HG03439 (cell line): ENCODE measurements at regions not wholly inside any gene's neighbourhood (a gene's known extent, or its start where the extent isn't known, plus 50 kb on each side); places are given as distances from the start of the nearest gene placed in this dataset.

Source experiments
- ATAC-seq: cut with Tn5 transposase; IDR thresholded peaks from one replicate; pipeline ENCODE4 v1.9.1; 2021; ENCODE audit warnings: mild to moderate bottlenecking, moderate library complexity; ENCODE audit not compliant: unreplicated experiment

GRCh38 chr10:94085766-94086437, 92.2 kb downstream of the PLCE1 start:
- no peak for ATAC-seq

- ATAC-seq = no peak
These were observed 95.2 kb downstream of the PLCE1 start for GRCh38 chr10:94088926-94089381.

GRCh38 chr10:94091649-94092048, 97.9 kb downstream of the PLCE1 start:
- ATAC-seq = no peak

- ATAC-seq = no peak
These were observed 99.1 kb downstream of the PLCE1 start for GRCh38 chr10:94092848-94093247.

- ATAC-seq = no peak
These were observed 99.7 kb downstream of the PLCE1 start for GRCh38 chr10:94093286-94093905.

- no peak for ATAC-seq
These were observed 100.8 kb downstream of the PLCE1 start for GRCh38 chr10:94094540-94094939.

GRCh38 chr10:94097656-94098055, 103.9 kb downstream of the PLCE1 start:
- ATAC-seq = no peak

GRCh38 chr10:94098896-94099295, 105.2 kb downstream of the PLCE1 start:
- no peak for ATAC-seq

- ATAC-seq = no peak
These were observed 108.2 kb downstream of the PLCE1 start for GRCh38 chr10:94101894-94102293.

GRCh38 chr10:94102436-94102835, 108.7 kb downstream of the PLCE1 start:
- ATAC-seq = no peak

GRCh38 chr10:94103192-94103591, 109.5 kb downstream of the PLCE1 start:
- no peak for ATAC-seq

GRCh38 chr10:94103801-94104221, 110.1 kb downstream of the PLCE1 start:
- no peak for ATAC-seq

GRCh38 chr10:94104316-94105000, 110.7 kb downstream of the PLCE1 start:
- no peak for ATAC-seq

GRCh38 chr10:94105226-94105625, 111.5 kb downstream of the PLCE1 start:
- no peak for ATAC-seq

- no peak for ATAC-seq
These were observed 113.5 kb downstream of the PLCE1 start for GRCh38 chr10:94107191-94107590.

- no peak for ATAC-seq
These were observed 114.5 kb downstream of the PLCE1 start for GRCh38 chr10:94108200-94108599.

- ATAC-seq = no peak
These were observed 117.6 kb downstream of the PLCE1 start for GRCh38 chr10:94111367-94111766.

GRCh38 chr10:94112321-94112720, 118.6 kb downstream of the PLCE1 start:
- no peak for ATAC-seq

GRCh38 chr10:94115725-94116124, 122.0 kb downstream of the PLCE1 start:
- no peak for ATAC-seq

- no peak for ATAC-seq
These were observed 123.1 kb downstream of the PLCE1 start for GRCh38 chr10:94116848-94117247.

GRCh38 chr10:94122211-94122610, 128.5 kb downstream of the PLCE1 start:
- ATAC-seq = no peak
